K562 (cell line): ENCODE measurements at regions not wholly inside any gene's neighbourhood (a gene's known extent, or its start where the extent isn't known, plus 50 kb on each side); places are given as distances from the start of the nearest gene placed in this dataset.

Experiments
- ARID3B ChIP-seq: fragments of 250-450 bp; sonication (Bioruptor Pico); IDR thresholded peaks from 2 replicates; pipeline ENCODE4 v1.4.0; 2020; ENCODE audit warnings: borderline replicate concordance
- CCNT2 ChIP-seq: IDR thresholded peaks from 2 replicates; pipeline ENCODE4 v1.6.1; 2011; ENCODE audit warnings: borderline replicate concordance, low read depth, mild to moderate bottlenecking, moderate library complexity, mixed read lengths, low read length; ENCODE audit not compliant: insufficient read length; ENCODE audit errors: extremely low read depth
- CHD1 ChIP-seq: fragments of 200-600 bp; sonication (generic); IDR thresholded peaks from one replicate; pipeline ENCODE4 v1.6.1; 2012; ENCODE audit warnings: mild to moderate bottlenecking, moderate library complexity, low read length, inconsistent platforms
- ELF2 ChIP-seq: fragments of 250-450 bp; sonication (Bioruptor Pico); IDR thresholded peaks from 2 replicates; pipeline ENCODE4 v1.5.0; 2021; ENCODE audit warnings: mild to moderate bottlenecking
- L3MBTL2 ChIP-seq: fragments of 450-650 bp; IDR thresholded peaks from 2 replicates; pipeline ENCODE4 v1.6.1; 2016; ENCODE audit warnings: mild to moderate bottlenecking, moderate library complexity
- NRF1 ChIP-seq, 2 experiments: fragments of 450-650 bp; IDR thresholded peaks in 1 of 2; conservative IDR thresholded peaks in 1 of 2; 2 replicates each; pipeline ENCODE4 v1.6.1; 2014; ENCODE audit warnings: mild to moderate bottlenecking in 2 of 2
- PHF21A ChIP-seq: fragments of 450-650 bp; IDR thresholded peaks from 2 replicates; pipeline ENCODE4 v1.6.1; 2017; ENCODE audit warnings: low read depth, borderline replicate concordance
- RFX1 ChIP-seq: fragments of 450-650 bp; IDR thresholded peaks from 2 replicates; pipeline ENCODE4 v1.6.1; 2016; ENCODE audit warnings: mild to moderate bottlenecking, moderate library complexity
- SMC3 ChIP-seq: conservative IDR thresholded peaks from 2 replicates; pipeline ENCODE4 v1.6.1; 2011; ENCODE audit warnings: low read depth, low read length, improper control_type of control experiment; ENCODE audit not compliant: insufficient read depth
- SRSF7 ChIP-seq: fragments of 200-400 bp; formaldehyde crosslinking; optimal IDR thresholded peaks from 2 replicates; pipeline ENCODE3; 2017; ENCODE audit warnings: mild to moderate bottlenecking, low read depth, low read length
- TBL1XR1 ChIP-seq, 2 experiments: IDR thresholded peaks; 2 replicates each; pipeline ENCODE4 v1.6.1; 2012; ENCODE audit warnings: improper control_type of control experiment in 2 of 2, low read length in 2 of 2, mild to moderate bottlenecking in 1 of 2
- THRA ChIP-seq: fragments of 450-650 bp; IDR thresholded peaks from 2 replicates; pipeline ENCODE4 v1.6.1; 2017; ENCODE audit warnings: mild to moderate bottlenecking, moderate library complexity
- ZNF347 ChIP-seq: fragments of 450-650 bp; formaldehyde crosslinking; IDR thresholded peaks from 2 replicates; pipeline ENCODE4 v1.4.0; 2020; ENCODE audit warnings: low read depth, mild to moderate bottlenecking, moderate library complexity
- ZNF592 ChIP-seq: fragments of 450-650 bp; IDR thresholded peaks from 2 replicates; pipeline ENCODE4 v1.6.1; 2017; ENCODE audit warnings: antibody characterized with exemption, mild to moderate bottlenecking
- TF ChIP-seq, protein P1 (sequence below): IDR thresholded peaks from 2 replicates; pipeline ENCODE4 v1.6.1; 2014; ENCODE audit warnings: antibody characterized with exemption

DNA sequence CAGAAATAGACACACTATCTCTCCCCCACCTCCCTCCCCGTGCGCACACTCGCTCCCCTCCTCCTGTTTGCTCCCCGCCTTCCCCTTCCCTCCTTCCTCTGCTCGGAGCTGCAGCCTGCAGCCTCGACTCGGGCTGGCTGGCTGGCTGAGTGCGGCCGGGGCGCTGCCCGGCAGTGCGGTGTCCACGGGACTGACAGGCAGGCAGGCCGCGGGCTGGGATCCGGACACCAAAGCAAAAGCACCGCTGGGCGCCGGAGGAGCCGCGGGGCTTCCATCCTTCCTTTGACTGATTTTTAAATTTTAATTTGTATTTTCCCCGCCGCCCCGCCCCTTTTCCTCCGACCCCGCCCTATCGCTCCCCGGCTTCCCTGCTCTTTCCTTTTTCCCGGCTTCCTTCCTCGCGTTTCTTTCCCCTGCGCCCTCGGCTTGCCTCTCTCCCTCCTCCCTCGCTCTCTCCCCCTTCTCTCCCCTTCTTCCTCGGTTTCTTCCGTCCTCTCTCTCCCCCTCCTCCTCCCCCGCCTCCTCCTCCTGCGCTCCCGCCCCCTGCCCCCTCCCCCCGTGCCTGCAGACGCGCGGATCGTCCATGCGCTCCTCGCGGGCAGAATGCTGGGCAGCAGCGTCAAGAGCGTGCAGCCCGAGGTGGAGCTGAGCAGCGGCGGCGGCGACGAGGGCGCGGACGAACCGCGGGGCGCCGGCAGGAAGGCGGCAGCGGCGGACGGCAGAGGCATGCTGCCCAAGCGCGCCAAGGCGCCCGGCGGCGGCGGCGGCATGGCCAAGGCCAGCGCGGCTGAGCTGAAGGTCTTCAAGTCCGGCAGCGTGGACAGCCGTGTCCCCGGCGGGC lies 109.4 kb downstream of the NAV1 start (continued):
- TF ChIP-seq CCNT2 (no peak), TBL1XR1 (IDR thresholded peaks at IDR 0.05; ENCODE audit: low read length in 2 of 2) (no peak), SMC3 (no peak), ARID3B (CRISPR knock-in tag) (no peak), NRF1 (conservative IDR thresholded peaks at IDR 0.05 in 1 of 2, IDR thresholded peaks at IDR 0.05 in 1 of 2) (peak; percentile 68 to 72), L3MBTL2 (peak; percentile 65), SRSF7 (no peak), ZNF592 (peak; percentile 29; the same call in 1 of the 2 replicates), THRA (no peak), ELF2 (CRISPR knock-in tag) (no peak), ZNF347 (CRISPR knock-in tag) (no peak), PHF21A (no peak), RFX1 (no peak), CHD1 (no peak)
- TF ChIP-seq, protein P1, sequence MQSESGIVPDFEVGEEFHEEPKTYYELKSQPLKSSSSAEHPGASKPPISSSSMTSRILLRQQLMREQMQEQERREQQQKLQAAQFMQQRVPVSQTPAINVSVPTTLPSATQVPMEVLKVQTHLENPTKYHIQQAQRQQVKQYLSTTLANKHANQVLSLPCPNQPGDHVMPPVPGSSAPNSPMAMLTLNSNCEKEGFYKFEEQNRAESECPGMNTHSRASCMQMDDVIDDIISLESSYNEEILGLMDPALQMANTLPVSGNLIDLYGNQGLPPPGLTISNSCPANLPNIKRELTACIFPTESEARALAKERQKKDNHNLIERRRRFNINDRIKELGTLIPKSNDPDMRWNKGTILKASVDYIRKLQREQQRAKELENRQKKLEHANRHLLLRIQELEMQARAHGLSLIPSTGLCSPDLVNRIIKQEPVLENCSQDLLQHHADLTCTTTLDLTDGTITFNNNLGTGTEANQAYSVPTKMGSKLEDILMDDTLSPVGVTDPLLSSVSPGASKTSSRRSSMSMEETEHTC, result no peak
